Head of caudate nucleus (tissue), 42 donors: ENCODE measurements at regions not wholly inside any gene's neighbourhood (a gene's known extent, or its start where the extent isn't known, plus 50 kb on each side); places are given as distances from the start of the nearest gene placed in this dataset.

Experiments
- DNase-seq, 42 donors: peaks; one replicate each; pipeline versions ENCODE4 v3.0.0 to v3.0.0-alpha.2; 2020 to 2021; ENCODE audit warnings: mixed read lengths in 7 of 42
- intact Hi-C: fragments of 100-400 bp; cut with DNase I; formaldehyde crosslinking; loops from one replicate; pipeline ENCODE4 v1.15.0; 2022

GRCh38 chr18:37654731-37655369 lies 89.3 kb upstream of the CELF4 start:
- intact Hi-C loops, result no loop called here
- DNase-seq, result no peak

DNA sequence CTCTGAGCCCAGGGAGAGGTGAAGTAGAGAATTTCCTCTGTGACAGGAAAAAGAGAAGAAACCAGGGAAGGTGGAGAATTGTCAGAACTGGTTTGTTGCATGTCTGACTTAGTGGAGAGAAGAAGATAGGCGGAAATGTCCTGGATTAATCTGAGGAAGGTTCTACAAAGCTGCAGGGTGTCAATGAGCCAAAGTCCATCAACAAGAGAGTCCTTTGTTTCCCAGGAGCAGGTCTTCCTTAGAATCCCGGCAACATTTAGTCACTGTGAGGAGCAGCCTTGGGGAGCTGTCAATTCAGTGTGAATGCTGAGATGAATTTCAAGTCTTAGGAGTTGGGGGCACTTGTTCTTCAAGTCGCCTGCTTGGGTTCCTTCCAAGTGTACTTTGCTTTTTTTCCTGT lies 88.4 kb upstream of the CELF4 start:
- intact Hi-C loops, result no loop called here
- DNase-seq, result no peak

DNA sequence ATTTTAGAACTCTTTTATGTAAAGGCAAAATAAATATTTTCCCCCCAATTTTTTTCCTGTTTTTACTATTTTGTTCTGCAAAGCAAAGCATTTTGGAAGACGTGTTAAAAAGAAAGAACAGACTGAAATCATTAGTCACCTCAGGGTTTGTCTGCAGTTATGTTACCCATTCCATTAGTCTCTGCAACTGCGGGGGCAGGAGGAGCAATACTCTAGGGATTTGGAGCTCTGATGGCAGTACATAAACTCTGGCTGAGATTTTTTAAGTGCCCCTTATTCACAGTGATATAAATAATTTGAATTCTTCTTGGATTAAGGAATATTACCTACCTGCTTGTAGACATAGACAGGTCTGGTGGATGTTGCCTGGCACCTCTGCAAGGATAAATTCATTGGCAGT lies 88.0 kb upstream of the CELF4 start:
- intact Hi-C loops, result no loop called here
- no peak for DNase-seq

- intact Hi-C loops, result no loop called here
These were observed 84.3 kb upstream of the CELF4 start for GRCh38 chr18:37649930-37650329.

DNA sequence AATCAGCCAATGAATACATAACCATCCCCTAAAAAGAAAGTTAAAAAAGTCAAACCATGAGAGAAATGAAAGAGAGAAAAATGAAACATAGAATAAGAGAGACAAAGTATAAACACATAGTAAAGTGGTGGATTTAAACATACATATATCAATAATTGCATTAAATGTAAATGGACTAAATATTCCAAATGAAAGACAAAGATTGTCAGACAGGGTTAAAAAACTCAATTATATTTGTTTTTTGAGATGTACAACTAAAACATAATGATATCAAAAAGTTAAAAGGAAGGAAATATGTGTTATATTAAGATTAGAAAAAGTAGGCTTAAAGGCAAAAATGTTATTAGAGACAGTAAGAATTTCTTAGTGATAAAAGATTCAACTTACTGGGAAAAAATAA lies 83.8 kb upstream of the CELF4 start:
- intact Hi-C loops, result no loop called here
- no peak for DNase-seq

More at GRCh38 chr18:37649930-37650329, 84.3 kb upstream of the CELF4 start:
- no peak for DNase-seq

- DNase-seq, result no peak
- intact Hi-C loops, result no loop called here
These were observed 76.0 kb upstream of the CELF4 start for GRCh38 chr18:37641573-37641972.

- intact Hi-C loops, result no loop called here
- no peak for DNase-seq
These were observed 74.9 kb upstream of the CELF4 start for GRCh38 chr18:37640504-37640903.

GRCh38 chr18:37639846-37640245 lies 74.2 kb upstream of the CELF4 start:
- no peak for DNase-seq
- intact Hi-C loops, result no loop called here

- DNase-seq, result no peak
- intact Hi-C loops, result no loop called here
These were observed 71.9 kb upstream of the CELF4 start for GRCh38 chr18:37637478-37637850.

DNA sequence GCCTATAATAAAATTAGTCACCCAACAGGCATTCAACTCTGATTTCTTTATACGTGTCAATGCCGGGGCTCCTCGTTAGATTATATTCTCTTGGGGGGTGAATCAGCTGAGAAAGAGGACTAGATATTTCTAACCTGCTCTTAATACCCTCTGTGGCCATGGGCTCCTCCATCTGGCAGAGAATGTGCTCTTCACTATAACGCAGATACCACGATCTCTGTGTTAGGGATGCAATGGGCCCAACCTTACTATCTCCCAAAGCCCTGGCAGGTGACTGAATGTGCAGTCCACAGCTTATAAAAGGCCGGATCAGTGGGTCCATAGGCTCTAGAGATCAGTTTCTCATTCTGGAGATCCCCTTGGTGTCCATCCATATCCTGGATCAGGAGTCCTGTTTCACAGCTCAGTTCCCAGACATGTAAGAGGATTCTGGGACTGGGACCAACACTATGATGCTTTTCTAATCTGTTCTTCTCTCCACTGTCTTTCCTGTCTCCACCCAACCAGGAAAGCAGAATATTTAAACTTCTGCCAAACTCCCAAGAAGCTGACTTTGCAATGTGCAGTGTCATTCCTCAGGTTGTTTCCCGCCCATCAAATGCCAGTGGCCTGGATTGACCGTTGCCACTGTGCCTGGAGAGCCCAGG lies 71.4 kb upstream of the CELF4 start:
- intact Hi-C loops, result no loop called here
- DNase-seq, result no peak

DNA sequence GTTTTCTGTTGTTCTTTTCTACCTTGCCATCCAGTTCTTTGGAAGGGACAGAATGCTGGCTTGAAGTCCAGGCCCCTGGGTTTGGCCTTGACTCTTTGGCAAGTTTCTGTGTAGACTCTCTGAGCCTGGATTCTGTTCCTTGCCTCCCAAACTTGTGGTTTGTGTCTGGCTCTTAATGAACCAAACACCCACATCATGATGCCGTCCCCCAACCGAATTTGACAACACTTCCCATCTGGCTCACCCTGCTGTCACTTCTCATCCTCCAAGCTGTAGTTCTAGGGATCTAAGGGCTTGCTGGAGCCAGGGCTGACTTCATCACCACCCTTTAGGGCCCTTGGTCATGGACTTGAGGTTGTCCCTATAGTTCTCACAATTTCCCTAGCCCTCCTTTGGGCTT lies 68.9 kb upstream of the CELF4 start:
- DNase-seq, result no peak
- intact Hi-C loops, result no loop called here

- DNase-seq, result no peak
- intact Hi-C loops, result no loop called here
These were observed 65.8 kb upstream of the CELF4 start for GRCh38 chr18:37631422-37631821.

DNA sequence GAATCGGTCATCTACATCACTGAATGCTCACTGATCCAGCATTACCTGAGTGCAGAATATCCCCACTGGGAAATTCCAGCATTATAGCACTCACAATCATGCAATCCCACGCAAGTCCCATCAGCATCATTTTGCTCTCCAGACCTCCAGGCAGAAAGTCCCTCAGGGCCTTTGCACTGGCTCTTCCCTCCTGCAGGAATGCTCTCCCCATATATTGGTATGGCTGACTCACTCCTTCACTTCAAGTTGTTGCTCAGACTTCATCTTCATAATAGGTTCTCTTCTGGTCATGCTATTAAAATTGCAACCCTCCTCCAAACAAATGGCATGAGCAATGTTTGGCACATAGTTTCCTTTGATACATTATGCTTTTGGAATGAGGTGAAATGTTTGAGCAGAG lies 64.7 kb upstream of the CELF4 start:
- intact Hi-C loops, result no loop called here
- no peak for DNase-seq

DNA sequence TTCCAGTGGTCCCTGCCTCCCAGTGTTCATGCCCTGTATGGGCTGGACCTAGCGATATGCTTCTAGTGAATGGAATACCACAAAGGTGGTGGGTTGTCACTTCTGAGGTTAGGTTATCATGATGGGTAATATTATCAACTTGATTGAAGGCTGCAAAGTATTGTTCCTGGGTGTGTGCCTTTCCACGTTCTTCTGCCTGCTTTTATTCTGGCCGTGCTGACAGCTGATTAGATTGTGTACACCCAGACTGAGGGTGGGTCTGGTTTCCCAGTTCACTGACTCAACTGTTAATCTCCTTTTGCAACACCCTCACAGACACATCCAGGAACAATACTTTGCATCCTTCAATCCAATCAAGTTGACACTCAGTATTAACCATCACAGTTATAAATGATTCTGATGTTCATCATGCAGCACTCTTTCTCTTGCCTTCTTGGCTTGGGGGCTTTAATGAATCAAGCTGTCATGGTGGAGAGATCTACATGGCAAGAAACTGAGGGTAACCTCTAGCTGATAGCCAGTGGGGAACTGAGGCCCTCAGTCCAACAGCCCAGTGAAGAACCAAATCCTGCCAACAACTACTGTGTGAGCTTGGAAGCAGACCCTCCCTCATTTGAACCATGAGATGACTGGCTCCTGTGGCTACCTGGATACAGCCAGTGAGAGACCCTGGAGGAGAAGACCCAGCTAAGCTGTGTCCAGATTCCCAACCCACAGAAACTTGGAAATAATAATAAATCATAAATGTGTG lies 63.0 kb upstream of the CELF4 start:
- no peak for DNase-seq
- intact Hi-C loops, result no loop called here

DNA sequence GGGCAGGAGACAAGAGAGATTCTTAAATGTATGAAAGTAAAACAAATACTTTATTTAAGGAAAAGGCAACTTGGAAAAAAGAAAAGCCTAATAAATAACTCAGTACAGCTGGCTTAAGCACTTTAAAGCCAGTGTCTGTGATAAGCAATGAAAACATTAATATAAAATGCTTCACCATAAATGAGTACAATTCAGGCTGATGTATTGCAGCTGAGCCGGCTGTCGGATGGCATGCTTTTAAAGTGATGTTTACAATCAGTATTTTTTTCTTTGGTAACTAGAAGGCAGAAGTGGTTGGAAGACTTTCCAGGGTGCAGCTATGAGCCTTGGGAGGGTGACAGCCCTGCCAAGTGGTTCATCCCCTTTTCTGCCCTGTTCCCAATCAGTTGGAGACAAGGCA lies 58.7 kb upstream of the CELF4 start:
- no peak for DNase-seq
- intact Hi-C loops, result no loop called here

DNA sequence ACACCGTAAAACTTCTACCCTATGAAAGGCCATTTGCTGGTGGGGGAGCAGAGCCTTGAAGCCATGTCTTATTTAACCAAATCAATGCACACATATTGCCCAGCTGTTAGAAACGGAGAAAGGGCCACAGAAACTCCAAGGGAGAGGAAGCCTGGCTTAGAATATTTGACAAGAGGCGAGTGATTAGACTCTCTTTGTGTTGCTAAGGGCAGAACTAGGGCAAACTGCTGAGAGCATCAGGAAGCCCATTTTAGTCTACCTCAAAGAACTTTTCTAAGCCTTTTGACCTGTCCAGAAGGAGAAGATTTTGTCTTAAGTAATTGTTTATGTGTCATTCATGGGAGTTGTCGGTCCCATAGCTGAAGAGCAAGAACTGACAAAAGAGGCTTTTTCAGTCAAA lies 54.4 kb upstream of the CELF4 start:
- intact Hi-C loops, result no loop called here
- DNase-seq, result no peak

GRCh38 chr18:37617623-37618022 lies 52.0 kb upstream of the CELF4 start:
- intact Hi-C loops, result no loop called here
- DNase-seq, result no peak
